K562 (cell line): ENCODE measurements at regions not wholly inside any gene's neighbourhood (a gene's known extent, or its start where the extent isn't known, plus 50 kb on each side); places are given as distances from the start of the nearest gene placed in this dataset.
A peak's percentile ranks its signal among the peaks of the same experiment; 100 is the strongest.

Experiments used
- BRD9 ChIP-seq: fragments of 450-650 bp; IDR thresholded peaks from 2 replicates; pipeline ENCODE4 v1.6.1; 2018; ENCODE audit warnings: low read depth; ENCODE audit not compliant: partially characterized antibody
- DACH1 ChIP-seq: fragments of 450-650 bp; IDR thresholded peaks from 2 replicates; pipeline ENCODE4 v1.6.1; 2018; ENCODE audit not compliant: partially characterized antibody
- KLF10 ChIP-seq: fragments of 250-450 bp; sonication (Bioruptor Pico); IDR thresholded peaks from 2 replicates; pipeline ENCODE4 v1.6.1; 2021; ENCODE audit warnings: matching md5 sums
- MAFK ChIP-seq: IDR thresholded peaks from 2 replicates; pipeline ENCODE4 v1.6.1; 2011; ENCODE audit warnings: low read length, improper control_type of control experiment
- NONO ChIP-seq, 2 experiments: fragments of 200-400 bp in 1 of 2; fragments of 450-650 bp in 1 of 2; formaldehyde crosslinking in 1 of 2; IDR thresholded peaks; 2 replicates each; pipeline ENCODE4 v1.6.1; 2017; ENCODE audit warnings: low read depth in 2 of 2, mild to moderate bottlenecking in 2 of 2, moderate library complexity in 2 of 2, low read length in 1 of 2
- POLR2H ChIP-seq: IDR thresholded peaks from 2 replicates; pipeline ENCODE4 v1.6.1; 2016; ENCODE audit warnings: missing genetic modification characterization, low read depth, mild to moderate bottlenecking, control low read depth, missing compliant biosample characterization, moderate library complexity
- RBM14 ChIP-seq: fragments of 200-400 bp; formaldehyde crosslinking; IDR thresholded peaks from 2 replicates; pipeline ENCODE4 v1.6.1; 2018; ENCODE audit warnings: low read depth, mild to moderate bottlenecking, low read length, moderate library complexity, borderline replicate concordance; ENCODE audit not compliant: insufficient read depth
- SMAD3 ChIP-seq: fragments of 450-650 bp; formaldehyde crosslinking; conservative IDR thresholded peaks from 2 replicates; pipeline ENCODE4 v1.4.0; 2020; ENCODE audit warnings: mild to moderate bottlenecking
- TBL1XR1 ChIP-seq, 2 experiments: IDR thresholded peaks; 2 replicates each; pipeline ENCODE4 v1.6.1; 2012; ENCODE audit warnings: improper control_type of control experiment in 2 of 2, low read length in 2 of 2, mild to moderate bottlenecking in 1 of 2
- ZNF507 ChIP-seq: conservative IDR thresholded peaks from 2 replicates; pipeline ENCODE4 v1.6.1; 2017; ENCODE audit warnings: missing genetic modification characterization, missing compliant biosample characterization
- TF ChIP-seq, protein P1 (sequence below): sonication (generic); formaldehyde crosslinking; IDR thresholded peaks from 2 replicates; pipeline ENCODE4 v1.8.0; 2023; ENCODE audit warnings: missing genetic modification reagents, mild to moderate bottlenecking, borderline replicate concordance
- TF ChIP-seq, protein P2 (sequence below): sonication (generic); formaldehyde crosslinking; IDR thresholded peaks from 2 replicates; pipeline ENCODE4 v1.8.1; 2023; ENCODE audit warnings: mild to moderate bottlenecking, missing genetic modification reagents
- TF ChIP-seq, protein P3 (sequence below): sonication (generic); formaldehyde crosslinking; IDR thresholded peaks from 2 replicates; pipeline ENCODE4 v1.8.1; 2023; ENCODE audit warnings: missing genetic modification reagents, mild to moderate bottlenecking, borderline replicate concordance
- TF ChIP-seq, protein P4 (sequence below): fragments of 250-450 bp; sonication (Bioruptor Pico); IDR thresholded peaks from 2 replicates; pipeline ENCODE4 v1.5.0; 2021

DNA sequence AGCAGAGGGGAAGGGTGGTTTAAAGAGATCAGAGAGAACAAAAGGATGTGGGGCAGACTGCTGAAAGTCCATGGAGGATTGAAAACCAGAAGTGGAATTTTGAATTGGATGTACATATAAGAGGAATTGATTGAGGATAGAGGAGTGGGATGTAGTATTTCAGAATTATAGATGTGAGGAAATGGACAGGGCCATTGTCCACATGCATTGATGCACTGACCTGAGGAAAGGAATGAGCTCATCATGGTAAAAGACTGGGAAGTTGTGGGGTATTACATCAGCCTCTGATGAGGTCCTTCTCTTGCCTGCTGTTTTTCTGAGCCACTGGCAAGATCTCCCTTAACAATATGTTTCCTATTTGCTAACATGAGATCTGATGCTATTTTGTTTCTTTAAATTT is 365.7 kb upstream of the FANCL start (continued):
- TF ChIP-seq, protein P1, sequence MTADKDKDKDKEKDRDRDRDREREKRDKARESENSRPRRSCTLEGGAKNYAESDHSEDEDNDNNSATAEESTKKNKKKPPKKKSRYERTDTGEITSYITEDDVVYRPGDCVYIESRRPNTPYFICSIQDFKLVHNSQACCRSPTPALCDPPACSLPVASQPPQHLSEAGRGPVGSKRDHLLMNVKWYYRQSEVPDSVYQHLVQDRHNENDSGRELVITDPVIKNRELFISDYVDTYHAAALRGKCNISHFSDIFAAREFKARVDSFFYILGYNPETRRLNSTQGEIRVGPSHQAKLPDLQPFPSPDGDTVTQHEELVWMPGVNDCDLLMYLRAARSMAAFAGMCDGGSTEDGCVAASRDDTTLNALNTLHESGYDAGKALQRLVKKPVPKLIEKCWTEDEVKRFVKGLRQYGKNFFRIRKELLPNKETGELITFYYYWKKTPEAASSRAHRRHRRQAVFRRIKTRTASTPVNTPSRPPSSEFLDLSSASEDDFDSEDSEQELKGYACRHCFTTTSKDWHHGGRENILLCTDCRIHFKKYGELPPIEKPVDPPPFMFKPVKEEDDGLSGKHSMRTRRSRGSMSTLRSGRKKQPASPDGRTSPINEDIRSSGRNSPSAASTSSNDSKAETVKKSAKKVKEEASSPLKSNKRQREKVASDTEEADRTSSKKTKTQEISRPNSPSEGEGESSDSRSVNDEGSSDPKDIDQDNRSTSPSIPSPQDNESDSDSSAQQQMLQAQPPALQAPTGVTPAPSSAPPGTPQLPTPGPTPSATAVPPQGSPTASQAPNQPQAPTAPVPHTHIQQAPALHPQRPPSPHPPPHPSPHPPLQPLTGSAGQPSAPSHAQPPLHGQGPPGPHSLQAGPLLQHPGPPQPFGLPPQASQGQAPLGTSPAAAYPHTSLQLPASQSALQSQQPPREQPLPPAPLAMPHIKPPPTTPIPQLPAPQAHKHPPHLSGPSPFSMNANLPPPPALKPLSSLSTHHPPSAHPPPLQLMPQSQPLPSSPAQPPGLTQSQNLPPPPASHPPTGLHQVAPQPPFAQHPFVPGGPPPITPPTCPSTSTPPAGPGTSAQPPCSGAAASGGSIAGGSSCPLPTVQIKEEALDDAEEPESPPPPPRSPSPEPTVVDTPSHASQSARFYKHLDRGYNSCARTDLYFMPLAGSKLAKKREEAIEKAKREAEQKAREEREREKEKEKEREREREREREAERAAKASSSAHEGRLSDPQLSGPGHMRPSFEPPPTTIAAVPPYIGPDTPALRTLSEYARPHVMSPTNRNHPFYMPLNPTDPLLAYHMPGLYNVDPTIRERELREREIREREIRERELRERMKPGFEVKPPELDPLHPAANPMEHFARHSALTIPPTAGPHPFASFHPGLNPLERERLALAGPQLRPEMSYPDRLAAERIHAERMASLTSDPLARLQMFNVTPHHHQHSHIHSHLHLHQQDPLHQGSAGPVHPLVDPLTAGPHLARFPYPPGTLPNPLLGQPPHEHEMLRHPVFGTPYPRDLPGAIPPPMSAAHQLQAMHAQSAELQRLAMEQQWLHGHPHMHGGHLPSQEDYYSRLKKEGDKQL (CRISPR knock-in tag): no peak
- TF ChIP-seq ZNF507 (tag) (no peak), SMAD3 (CRISPR knock-in tag) (no peak), BRD9 (peak; percentile 41), MAFK (no peak), NONO (IDR thresholded peaks at IDR 0.05; ENCODE audit: low read depth in 2 of 2, low read length in 1 of 2) (no peak), DACH1 (no peak), RBM14 (no peak), TBL1XR1 (IDR thresholded peaks at IDR 0.05; ENCODE audit: low read length in 2 of 2) (no peak), POLR2H (tag) (no peak), KLF10 (CRISPR knock-in tag) (no peak)
- TF ChIP-seq, protein P2, sequence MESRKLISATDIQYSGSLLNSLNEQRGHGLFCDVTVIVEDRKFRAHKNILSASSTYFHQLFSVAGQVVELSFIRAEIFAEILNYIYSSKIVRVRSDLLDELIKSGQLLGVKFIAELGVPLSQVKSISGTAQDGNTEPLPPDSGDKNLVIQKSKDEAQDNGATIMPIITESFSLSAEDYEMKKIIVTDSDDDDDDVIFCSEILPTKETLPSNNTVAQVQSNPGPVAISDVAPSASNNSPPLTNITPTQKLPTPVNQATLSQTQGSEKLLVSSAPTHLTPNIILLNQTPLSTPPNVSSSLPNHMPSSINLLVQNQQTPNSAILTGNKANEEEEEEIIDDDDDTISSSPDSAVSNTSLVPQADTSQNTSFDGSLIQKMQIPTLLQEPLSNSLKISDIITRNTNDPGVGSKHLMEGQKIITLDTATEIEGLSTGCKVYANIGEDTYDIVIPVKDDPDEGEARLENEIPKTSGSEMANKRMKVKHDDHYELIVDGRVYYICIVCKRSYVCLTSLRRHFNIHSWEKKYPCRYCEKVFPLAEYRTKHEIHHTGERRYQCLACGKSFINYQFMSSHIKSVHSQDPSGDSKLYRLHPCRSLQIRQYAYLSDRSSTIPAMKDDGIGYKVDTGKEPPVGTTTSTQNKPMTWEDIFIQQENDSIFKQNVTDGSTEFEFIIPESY (CRISPR knock-in tag): no peak
- TF ChIP-seq, protein P3, sequence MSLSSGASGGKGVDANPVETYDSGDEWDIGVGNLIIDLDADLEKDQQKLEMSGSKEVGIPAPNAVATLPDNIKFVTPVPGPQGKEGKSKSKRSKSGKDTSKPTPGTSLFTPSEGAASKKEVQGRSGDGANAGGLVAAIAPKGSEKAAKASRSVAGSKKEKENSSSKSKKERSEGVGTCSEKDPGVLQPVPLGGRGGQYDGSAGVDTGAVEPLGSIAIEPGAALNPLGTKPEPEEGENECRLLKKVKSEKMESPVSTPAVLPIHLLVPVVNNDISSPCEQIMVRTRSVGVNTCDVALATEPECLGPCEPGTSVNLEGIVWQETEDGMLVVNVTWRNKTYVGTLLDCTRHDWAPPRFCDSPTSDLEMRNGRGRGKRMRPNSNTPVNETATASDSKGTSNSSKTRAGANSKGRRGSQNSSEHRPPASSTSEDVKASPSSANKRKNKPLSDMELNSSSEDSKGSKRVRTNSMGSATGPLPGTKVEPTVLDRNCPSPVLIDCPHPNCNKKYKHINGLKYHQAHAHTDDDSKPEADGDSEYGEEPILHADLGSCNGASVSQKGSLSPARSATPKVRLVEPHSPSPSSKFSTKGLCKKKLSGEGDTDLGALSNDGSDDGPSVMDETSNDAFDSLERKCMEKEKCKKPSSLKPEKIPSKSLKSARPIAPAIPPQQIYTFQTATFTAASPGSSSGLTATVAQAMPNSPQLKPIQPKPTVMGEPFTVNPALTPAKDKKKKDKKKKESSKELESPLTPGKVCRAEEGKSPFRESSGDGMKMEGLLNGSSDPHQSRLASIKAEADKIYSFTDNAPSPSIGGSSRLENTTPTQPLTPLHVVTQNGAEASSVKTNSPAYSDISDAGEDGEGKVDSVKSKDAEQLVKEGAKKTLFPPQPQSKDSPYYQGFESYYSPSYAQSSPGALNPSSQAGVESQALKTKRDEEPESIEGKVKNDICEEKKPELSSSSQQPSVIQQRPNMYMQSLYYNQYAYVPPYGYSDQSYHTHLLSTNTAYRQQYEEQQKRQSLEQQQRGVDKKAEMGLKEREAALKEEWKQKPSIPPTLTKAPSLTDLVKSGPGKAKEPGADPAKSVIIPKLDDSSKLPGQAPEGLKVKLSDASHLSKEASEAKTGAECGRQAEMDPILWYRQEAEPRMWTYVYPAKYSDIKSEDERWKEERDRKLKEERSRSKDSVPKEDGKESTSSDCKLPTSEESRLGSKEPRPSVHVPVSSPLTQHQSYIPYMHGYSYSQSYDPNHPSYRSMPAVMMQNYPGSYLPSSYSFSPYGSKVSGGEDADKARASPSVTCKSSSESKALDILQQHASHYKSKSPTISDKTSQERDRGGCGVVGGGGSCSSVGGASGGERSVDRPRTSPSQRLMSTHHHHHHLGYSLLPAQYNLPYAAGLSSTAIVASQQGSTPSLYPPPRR (CRISPR knock-in tag): no peak
- TF ChIP-seq, protein P4, sequence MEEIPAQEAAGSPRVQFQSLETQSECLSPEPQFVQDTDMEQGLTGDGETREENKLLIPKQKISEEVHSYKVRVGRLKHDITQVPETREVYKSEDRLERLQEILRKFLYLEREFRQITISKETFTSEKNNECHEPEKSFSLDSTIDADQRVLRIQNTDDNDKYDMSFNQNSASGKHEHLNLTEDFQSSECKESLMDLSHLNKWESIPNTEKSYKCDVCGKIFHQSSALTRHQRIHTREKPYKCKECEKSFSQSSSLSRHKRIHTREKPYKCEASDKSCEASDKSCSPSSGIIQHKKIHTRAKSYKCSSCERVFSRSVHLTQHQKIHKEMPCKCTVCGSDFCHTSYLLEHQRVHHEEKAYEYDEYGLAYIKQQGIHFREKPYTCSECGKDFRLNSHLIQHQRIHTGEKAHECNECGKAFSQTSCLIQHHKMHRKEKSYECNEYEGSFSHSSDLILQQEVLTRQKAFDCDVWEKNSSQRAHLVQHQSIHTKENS (CRISPR knock-in tag): no peak
